Neural cell (in vitro differentiated cells): ENCODE measurements at regions not wholly inside any gene's neighbourhood (a gene's known extent, or its start where the extent isn't known, plus 50 kb on each side); places are given as distances from the start of the nearest gene placed in this dataset.

Experiments
- EZH2 ChIP-seq: fragments of 200-600, 300-800 bp; shearing (Covaris generic), sonication (generic); IDR thresholded peaks from 2 replicates; pipeline ENCODE4 v1.6.1; 2014; ENCODE audit warnings: antibody characterized with exemption, low read length, borderline replicate concordance, mild to moderate bottlenecking; ENCODE audit not compliant: insufficient read depth, poor library complexity, severe bottlenecking
- POLR2AphosphoS5 ChIP-seq: IDR thresholded peaks from 2 replicates; pipeline ENCODE4 v1.6.1; 2012
- RAD21 ChIP-seq: fragments of 450-650 bp; conservative IDR thresholded peaks from 2 replicates; pipeline ENCODE4 v1.6.1; 2014; ENCODE audit warnings: antibody characterized with exemption, mild to moderate bottlenecking, moderate library complexity
- TAF1 ChIP-seq: IDR thresholded peaks from 2 replicates; pipeline ENCODE4 v1.6.1; 2012; ENCODE audit warnings: low read depth
- TF ChIP-seq, protein P1 (sequence below): fragments of 450-650 bp; IDR thresholded peaks from 2 replicates; pipeline ENCODE4 v1.5.1; 2014; ENCODE audit warnings: antibody characterized with exemption, mild to moderate bottlenecking, moderate library complexity; ENCODE audit not compliant: poor library complexity, severe bottlenecking
- TF ChIP-seq, protein P2 (sequence below): IDR thresholded peaks from 2 replicates; pipeline ENCODE4 v1.6.1; 2012; ENCODE audit warnings: borderline replicate concordance

DNA sequence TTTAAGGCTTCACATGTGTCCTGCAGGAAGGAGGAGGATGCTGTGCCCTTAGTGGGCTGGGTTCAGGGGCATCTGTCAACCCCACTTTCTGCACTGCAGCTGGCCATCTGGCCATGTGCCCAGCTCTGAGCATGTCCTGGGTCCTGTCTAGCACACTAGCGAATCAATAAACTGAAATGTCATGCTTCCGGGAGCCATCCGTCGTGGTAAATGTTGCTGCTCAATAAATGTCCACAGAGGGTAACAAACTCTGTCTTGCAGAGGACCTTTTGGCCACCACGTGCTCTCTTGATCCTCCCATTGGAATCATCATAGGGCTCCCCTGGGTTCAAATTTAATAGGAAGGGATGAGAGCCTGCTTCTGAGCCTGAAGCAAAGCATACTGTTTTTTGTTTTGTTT lies 168.6 kb upstream of the PIRT start:
- TF ChIP-seq, protein P1, sequence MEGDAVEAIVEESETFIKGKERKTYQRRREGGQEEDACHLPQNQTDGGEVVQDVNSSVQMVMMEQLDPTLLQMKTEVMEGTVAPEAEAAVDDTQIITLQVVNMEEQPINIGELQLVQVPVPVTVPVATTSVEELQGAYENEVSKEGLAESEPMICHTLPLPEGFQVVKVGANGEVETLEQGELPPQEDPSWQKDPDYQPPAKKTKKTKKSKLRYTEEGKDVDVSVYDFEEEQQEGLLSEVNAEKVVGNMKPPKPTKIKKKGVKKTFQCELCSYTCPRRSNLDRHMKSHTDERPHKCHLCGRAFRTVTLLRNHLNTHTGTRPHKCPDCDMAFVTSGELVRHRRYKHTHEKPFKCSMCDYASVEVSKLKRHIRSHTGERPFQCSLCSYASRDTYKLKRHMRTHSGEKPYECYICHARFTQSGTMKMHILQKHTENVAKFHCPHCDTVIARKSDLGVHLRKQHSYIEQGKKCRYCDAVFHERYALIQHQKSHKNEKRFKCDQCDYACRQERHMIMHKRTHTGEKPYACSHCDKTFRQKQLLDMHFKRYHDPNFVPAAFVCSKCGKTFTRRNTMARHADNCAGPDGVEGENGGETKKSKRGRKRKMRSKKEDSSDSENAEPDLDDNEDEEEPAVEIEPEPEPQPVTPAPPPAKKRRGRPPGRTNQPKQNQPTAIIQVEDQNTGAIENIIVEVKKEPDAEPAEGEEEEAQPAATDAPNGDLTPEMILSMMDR, result no peak
- TF ChIP-seq, protein P2, sequence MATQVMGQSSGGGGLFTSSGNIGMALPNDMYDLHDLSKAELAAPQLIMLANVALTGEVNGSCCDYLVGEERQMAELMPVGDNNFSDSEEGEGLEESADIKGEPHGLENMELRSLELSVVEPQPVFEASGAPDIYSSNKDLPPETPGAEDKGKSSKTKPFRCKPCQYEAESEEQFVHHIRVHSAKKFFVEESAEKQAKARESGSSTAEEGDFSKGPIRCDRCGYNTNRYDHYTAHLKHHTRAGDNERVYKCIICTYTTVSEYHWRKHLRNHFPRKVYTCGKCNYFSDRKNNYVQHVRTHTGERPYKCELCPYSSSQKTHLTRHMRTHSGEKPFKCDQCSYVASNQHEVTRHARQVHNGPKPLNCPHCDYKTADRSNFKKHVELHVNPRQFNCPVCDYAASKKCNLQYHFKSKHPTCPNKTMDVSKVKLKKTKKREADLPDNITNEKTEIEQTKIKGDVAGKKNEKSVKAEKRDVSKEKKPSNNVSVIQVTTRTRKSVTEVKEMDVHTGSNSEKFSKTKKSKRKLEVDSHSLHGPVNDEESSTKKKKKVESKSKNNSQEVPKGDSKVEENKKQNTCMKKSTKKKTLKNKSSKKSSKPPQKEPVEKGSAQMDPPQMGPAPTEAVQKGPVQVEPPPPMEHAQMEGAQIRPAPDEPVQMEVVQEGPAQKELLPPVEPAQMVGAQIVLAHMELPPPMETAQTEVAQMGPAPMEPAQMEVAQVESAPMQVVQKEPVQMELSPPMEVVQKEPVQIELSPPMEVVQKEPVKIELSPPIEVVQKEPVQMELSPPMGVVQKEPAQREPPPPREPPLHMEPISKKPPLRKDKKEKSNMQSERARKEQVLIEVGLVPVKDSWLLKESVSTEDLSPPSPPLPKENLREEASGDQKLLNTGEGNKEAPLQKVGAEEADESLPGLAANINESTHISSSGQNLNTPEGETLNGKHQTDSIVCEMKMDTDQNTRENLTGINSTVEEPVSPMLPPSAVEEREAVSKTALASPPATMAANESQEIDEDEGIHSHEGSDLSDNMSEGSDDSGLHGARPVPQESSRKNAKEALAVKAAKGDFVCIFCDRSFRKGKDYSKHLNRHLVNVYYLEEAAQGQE, result no peak
- TF ChIP-seq TAF1, result no peak
- no peak for TF ChIP-seq POLR2AphosphoS5
- TF ChIP-seq RAD21, result no peak
- TF ChIP-seq EZH2, result no peak
